Osteoblast (primary cell): ENCODE measurements at regions not wholly inside any gene's neighbourhood (a gene's known extent, or its start where the extent isn't known, plus 50 kb on each side); places are given as distances from the start of the nearest gene placed in this dataset.
A peak's percentile ranks its signal among the peaks of the same experiment; 100 is the strongest.

Experiments
- DNase-seq: peaks from one replicate; pipeline ENCODE4 v3.0.0; 2011; ENCODE audit warnings: low spot score, mixed read lengths; ENCODE audit not compliant: insufficient read length; ENCODE audit errors: missing footprints
- H2AFZ ChIP-seq: 2 replicates; pipeline ENCODE4 v1.6.0; 2011; ENCODE audit warnings: mild to moderate bottlenecking, low read length
- H3K27ac ChIP-seq: 2 replicates; pipeline ENCODE4 v1.5.1; 2011; ENCODE audit warnings: mild to moderate bottlenecking, low read depth, low read length, moderate library complexity
- H3K27me3 ChIP-seq: 2 replicates; pipeline ENCODE4 v1.6.0; 2012; ENCODE audit warnings: mild to moderate bottlenecking, control low read depth, inconsistent platforms, low read length, moderate library complexity; ENCODE audit not compliant: insufficient read depth
- H3K36me3 ChIP-seq: 2 replicates; pipeline ENCODE4 v1.5.1; 2011; ENCODE audit warnings: mild to moderate bottlenecking, low read length, control low read depth, moderate library complexity; ENCODE audit not compliant: insufficient read depth
- H3K4me1 ChIP-seq: 2 replicates; pipeline ENCODE4 v1.5.1; 2011; ENCODE audit warnings: mild to moderate bottlenecking, low read length, control low read depth, moderate library complexity; ENCODE audit not compliant: insufficient read depth
- H3K4me2 ChIP-seq: 2 replicates; pipeline ENCODE4 v1.6.0; 2011; ENCODE audit warnings: mild to moderate bottlenecking, low read length; ENCODE audit not compliant: insufficient read depth
- H3K4me3 ChIP-seq: fragments of 200-600 bp; sonication (generic); 3 replicates; pipeline ENCODE4 v1.5.1; 2012; ENCODE audit warnings: mild to moderate bottlenecking, low read length, inconsistent platforms; ENCODE audit not compliant: insufficient read depth
- H3K79me2 ChIP-seq: 2 replicates; pipeline ENCODE4 v1.6.0; 2012; ENCODE audit warnings: mild to moderate bottlenecking, low read length, control low read depth, inconsistent platforms; ENCODE audit not compliant: insufficient read depth
- H3K9me3 ChIP-seq: 2 replicates; pipeline ENCODE4 v1.5.1; 2011; ENCODE audit warnings: low read depth, low read length, control low read depth
- H4K20me1 ChIP-seq: 2 replicates; pipeline ENCODE4 v1.6.0; 2012; ENCODE audit warnings: mild to moderate bottlenecking, low read length, control low read depth; ENCODE audit not compliant: insufficient read depth
- TF ChIP-seq, protein P1 (sequence below): IDR thresholded peaks from 2 replicates; pipeline ENCODE4 v1.5.1; 2011; ENCODE audit warnings: mild to moderate bottlenecking, low read depth, low read length, moderate library complexity; ENCODE audit errors: extremely low read depth

GRCh38 chr11:127199306-127199801, 198.8 kb upstream of the KIRREL3 start:
- no peaks in the 10 kb centered on the region for H3K36me3 ChIP-seq
- H3K4me1 ChIP-seq = no peaks in the 10 kb centered on the region
- H3K27me3 ChIP-seq = no peaks in the 10 kb centered on the region
- no peak overlapping the region for H3K4me2 ChIP-seq
- TF ChIP-seq, protein P1, sequence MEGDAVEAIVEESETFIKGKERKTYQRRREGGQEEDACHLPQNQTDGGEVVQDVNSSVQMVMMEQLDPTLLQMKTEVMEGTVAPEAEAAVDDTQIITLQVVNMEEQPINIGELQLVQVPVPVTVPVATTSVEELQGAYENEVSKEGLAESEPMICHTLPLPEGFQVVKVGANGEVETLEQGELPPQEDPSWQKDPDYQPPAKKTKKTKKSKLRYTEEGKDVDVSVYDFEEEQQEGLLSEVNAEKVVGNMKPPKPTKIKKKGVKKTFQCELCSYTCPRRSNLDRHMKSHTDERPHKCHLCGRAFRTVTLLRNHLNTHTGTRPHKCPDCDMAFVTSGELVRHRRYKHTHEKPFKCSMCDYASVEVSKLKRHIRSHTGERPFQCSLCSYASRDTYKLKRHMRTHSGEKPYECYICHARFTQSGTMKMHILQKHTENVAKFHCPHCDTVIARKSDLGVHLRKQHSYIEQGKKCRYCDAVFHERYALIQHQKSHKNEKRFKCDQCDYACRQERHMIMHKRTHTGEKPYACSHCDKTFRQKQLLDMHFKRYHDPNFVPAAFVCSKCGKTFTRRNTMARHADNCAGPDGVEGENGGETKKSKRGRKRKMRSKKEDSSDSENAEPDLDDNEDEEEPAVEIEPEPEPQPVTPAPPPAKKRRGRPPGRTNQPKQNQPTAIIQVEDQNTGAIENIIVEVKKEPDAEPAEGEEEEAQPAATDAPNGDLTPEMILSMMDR = no peak
- DNase-seq = no peak
- H3K27ac ChIP-seq = no peak overlapping the region
- H3K9me3 ChIP-seq = no peaks in the 10 kb centered on the region
- H2AFZ ChIP-seq = no peak overlapping the region
- H4K20me1 ChIP-seq = no peaks in the 10 kb centered on the region
- no peak overlapping the region for H3K4me3 ChIP-seq
- H3K79me2 ChIP-seq = no peaks in the 10 kb centered on the region

DNA sequence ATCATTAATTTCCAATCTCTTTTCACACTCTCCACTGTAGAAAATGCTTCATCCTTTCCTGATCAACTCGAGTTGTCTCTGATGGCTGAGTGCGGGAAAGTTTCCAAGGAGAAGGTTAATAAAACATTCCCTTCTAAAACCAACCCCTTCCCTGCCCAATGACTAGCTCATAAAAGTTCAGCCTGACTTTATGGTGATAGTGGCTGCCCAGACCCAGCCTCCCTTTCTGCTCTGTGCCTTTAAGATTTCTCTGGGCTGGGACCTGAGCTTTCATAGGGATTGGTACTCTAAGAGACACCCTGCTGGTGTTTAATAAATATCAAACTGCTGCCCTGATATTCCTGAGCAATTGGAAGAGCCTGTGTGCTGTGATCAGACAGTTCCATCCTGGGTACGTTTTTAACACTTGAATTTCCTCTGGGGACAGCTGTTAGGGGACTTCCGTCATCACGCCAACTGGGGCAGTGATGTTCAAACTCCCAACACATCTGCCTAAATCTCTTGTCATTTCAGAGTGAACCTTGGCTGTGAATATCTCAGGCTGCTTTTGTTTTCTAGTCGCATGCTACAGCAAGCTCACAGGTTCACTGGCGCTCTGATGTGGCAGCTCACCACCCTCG, 195.0 kb upstream of the KIRREL3 start:
- Histone ChIP-seq H4K20me1 (no peaks in the 10 kb centered on the region), H3K27ac (no peak overlapping the region), H3K36me3 (no peaks in the 10 kb centered on the region), H3K79me2 (no peaks in the 10 kb centered on the region), H3K4me2 (no peak overlapping the region), H3K4me1 (no peaks in the 10 kb centered on the region), H3K27me3 (no peaks in the 10 kb centered on the region), H3K4me3 (no peak overlapping the region), H2AFZ (no peak overlapping the region), H3K9me3 (no peaks in the 10 kb centered on the region)
- no peak for DNase-seq
- TF ChIP-seq, protein P1 = no peak

DNA sequence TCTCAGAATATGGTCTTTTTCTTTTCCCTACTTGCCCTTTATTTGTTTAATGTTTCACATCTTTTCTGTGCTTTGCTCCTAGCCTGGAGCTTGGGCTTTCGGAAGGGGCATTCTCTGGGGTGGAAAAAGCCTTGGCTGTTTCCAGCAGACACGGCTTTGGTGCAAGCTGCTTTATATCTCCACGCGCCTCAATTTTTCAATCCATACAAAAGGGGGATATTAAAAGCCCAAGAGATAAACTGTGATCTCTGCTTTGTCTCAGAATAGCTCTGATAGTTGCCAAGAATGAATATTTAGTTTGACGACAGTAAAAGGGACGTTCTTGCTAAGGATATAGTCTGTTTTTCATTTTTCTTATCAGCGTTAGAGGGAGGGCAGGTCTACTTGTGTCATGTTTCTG, 194.0 kb upstream of the KIRREL3 start:
- Histone ChIP-seq H2AFZ (no peak overlapping the region), H3K4me1 (no peaks in the 10 kb centered on the region), H3K36me3 (no peaks in the 10 kb centered on the region), H3K27me3 (no peaks in the 10 kb centered on the region), H3K27ac (no peak overlapping the region), H3K4me3 (no peak overlapping the region), H3K79me2 (no peaks in the 10 kb centered on the region), H3K9me3 (no peaks in the 10 kb centered on the region), H3K4me2 (no peak overlapping the region), H4K20me1 (no peaks in the 10 kb centered on the region)
- TF ChIP-seq, protein P1 = no peak
- no peak for DNase-seq

GRCh38 chr11:127193950-127194349, 193.4 kb upstream of the KIRREL3 start:
- no peak overlapping the region for H3K4me3 ChIP-seq
- no peak overlapping the region for H2AFZ ChIP-seq
- no peaks in the 10 kb centered on the region for H4K20me1 ChIP-seq
- H3K27me3 ChIP-seq = no peaks in the 10 kb centered on the region
- no peak overlapping the region for H3K27ac ChIP-seq
- TF ChIP-seq, protein P1 = no peak
- H3K36me3 ChIP-seq = no peaks in the 10 kb centered on the region
- no peaks in the 10 kb centered on the region for H3K79me2 ChIP-seq
- H3K9me3 ChIP-seq = no peaks in the 10 kb centered on the region
- H3K4me2 ChIP-seq = no peak overlapping the region
- peak; percentile 10 for DNase-seq
- no peaks in the 10 kb centered on the region for H3K4me1 ChIP-seq
